IgD-negative memory B cell (primary cell): ENCODE measurements at regions not wholly inside any gene's neighbourhood (a gene's known extent, or its start where the extent isn't known, plus 50 kb on each side); places are given as distances from the start of the nearest gene placed in this dataset.
A peak's percentile ranks its signal among the peaks of the same experiment; 100 is the strongest.

Source experiments
- H3K27ac Mint-ChIP-seq, 3 donors: one replicate each; pipeline ENCODE4 v1.8.0; 2020 to 2022; ENCODE audit warnings: mild to moderate bottlenecking in 3 of 3, mixed read lengths in 3 of 3, moderate library complexity in 1 of 3
- H3K27me3 Mint-ChIP-seq: one replicate; pipeline ENCODE4 v1.8.0; 2021; ENCODE audit warnings: mixed read lengths
- H3K36me3 Mint-ChIP-seq: one replicate; pipeline ENCODE4 v1.8.0; 2020; ENCODE audit warnings: mild to moderate bottlenecking, mixed read lengths
- H3K4me1 Mint-ChIP-seq, 3 donors: one replicate each; pipeline ENCODE4 v1.8.0; 2020 to 2022; ENCODE audit warnings: mixed read lengths in 3 of 3, mild to moderate bottlenecking in 1 of 3
- H3K4me3 Mint-ChIP-seq, 4 donors: one replicate each; pipeline ENCODE4 v1.8.0; 2020 to 2022; ENCODE audit warnings: mild to moderate bottlenecking in 4 of 4, mixed read lengths in 4 of 4, moderate library complexity in 3 of 4
- H3K9me3 Mint-ChIP-seq, 3 donors: one replicate each; pipeline ENCODE4 v1.8.0; 2020 to 2021; ENCODE audit warnings: mixed read lengths in 3 of 3, mild to moderate bottlenecking in 1 of 3

GRCh38 chr18:46402945-46403344 is 254.1 kb downstream of the LOXHD1 start:
- Mint-ChIP-seq H3K36me3 (no peaks in the 10 kb centered on the region), H3K27ac (no peak overlapping the region), H3K27me3 (peaks cover 14% of the 10 kb centered on the region), H3K9me3 (peaks cover 0 to 1% (median 0%) of the 10 kb centered on the region in 3 donors), H3K4me1 (peaks cover 0 to 3% (median 0%) of the 10 kb centered on the region in 3 donors), H3K4me3 (no peak overlapping the region)

DNA sequence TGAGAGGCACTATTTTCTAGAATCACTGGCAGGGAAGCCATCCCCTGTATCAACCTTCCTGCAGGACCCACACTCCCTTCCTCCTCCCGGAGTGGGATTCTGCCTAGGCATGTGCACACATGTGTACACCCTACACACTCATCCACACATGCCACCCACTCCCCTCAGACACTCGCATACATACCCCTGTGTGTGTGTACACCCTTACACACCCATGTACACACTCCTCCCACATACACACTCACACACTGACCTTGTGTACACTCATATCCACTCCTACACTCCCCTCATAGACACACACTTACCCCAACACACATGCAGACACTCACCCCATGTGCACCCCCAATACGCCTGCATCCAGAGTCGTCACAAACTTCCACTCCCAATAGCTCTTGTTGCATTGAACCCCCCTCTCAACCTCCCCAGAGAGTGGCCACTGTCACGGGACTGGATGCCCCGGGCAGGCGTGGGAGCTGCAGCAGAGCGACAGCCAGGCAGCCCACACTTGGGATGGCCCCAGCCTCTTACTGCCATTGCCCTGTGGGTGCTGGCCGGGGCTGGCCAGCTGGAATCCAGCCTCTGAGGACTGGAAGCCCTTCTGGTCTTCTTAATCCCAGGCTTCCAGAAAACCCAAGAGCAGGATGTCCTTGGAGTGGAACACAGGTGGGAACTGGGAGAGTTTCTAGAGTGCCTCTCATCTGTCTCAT is 251.0 kb downstream of the LOXHD1 start:
- Mint-ChIP-seq H3K27me3 (peaks cover 12% of the 10 kb centered on the region), H3K4me3 (peak overlapping the region in 1 of 4 donors; percentile 14), H3K27ac (no peak overlapping the region), H3K9me3 (peaks cover 0 to 1% (median 0%) of the 10 kb centered on the region in 3 donors), H3K36me3 (no peaks in the 10 kb centered on the region), H3K4me1 (no peaks in the 10 kb centered on the region)

GRCh38 chr18:46406539-46406932 is 250.5 kb downstream of the LOXHD1 start:
- H3K27ac Mint-ChIP-seq, result no peak overlapping the region
- peaks cover 12% of the 10 kb centered on the region for H3K27me3 Mint-ChIP-seq
- H3K4me1 Mint-ChIP-seq, result no peaks in the 10 kb centered on the region
- H3K9me3 Mint-ChIP-seq, result peaks cover 0 to 1% (median 0%) of the 10 kb centered on the region in 3 donors
- H3K36me3 Mint-ChIP-seq, result no peaks in the 10 kb centered on the region
- H3K4me3 Mint-ChIP-seq, result no peak overlapping the region

- Mint-ChIP-seq H3K27me3 (peaks cover 12% of the 10 kb centered on the region), H3K27ac (no peak overlapping the region), H3K4me1 (no peaks in the 10 kb centered on the region), H3K36me3 (no peaks in the 10 kb centered on the region), H3K9me3 (peaks cover 0 to 1% (median 0%) of the 10 kb centered on the region in 3 donors), H3K4me3 (peak overlapping the region in 1 of 4 donors; percentile 1)
Measured at GRCh38 chr18:46407486-46408166, 249.4 kb downstream of the LOXHD1 start.

- H3K27ac Mint-ChIP-seq, result peak overlapping the region in 1 of 3 donors; percentile 84
- H3K27me3 Mint-ChIP-seq, result peaks cover 14% of the 10 kb centered on the region
- no peaks in the 10 kb centered on the region for H3K4me1 Mint-ChIP-seq
- no peaks in the 10 kb centered on the region for H3K36me3 Mint-ChIP-seq
- peaks cover 0 to 1% (median 0%) of the 10 kb centered on the region in 3 donors for H3K9me3 Mint-ChIP-seq
- H3K4me3 Mint-ChIP-seq, result no peak overlapping the region
Measured at GRCh38 chr18:46408334-46408987, 248.6 kb downstream of the LOXHD1 start.

- H3K27ac Mint-ChIP-seq, result no peak overlapping the region
- no peaks in the 10 kb centered on the region for H3K36me3 Mint-ChIP-seq
- no peak overlapping the region for H3K4me3 Mint-ChIP-seq
- H3K4me1 Mint-ChIP-seq, result peaks cover 0 to 4% (median 0%) of the 10 kb centered on the region in 3 donors
- H3K27me3 Mint-ChIP-seq, result peaks cover 8% of the 10 kb centered on the region
- H3K9me3 Mint-ChIP-seq, result no peaks in the 10 kb centered on the region
Measured at GRCh38 chr18:46411191-46411828, 245.7 kb downstream of the LOXHD1 start.

DNA sequence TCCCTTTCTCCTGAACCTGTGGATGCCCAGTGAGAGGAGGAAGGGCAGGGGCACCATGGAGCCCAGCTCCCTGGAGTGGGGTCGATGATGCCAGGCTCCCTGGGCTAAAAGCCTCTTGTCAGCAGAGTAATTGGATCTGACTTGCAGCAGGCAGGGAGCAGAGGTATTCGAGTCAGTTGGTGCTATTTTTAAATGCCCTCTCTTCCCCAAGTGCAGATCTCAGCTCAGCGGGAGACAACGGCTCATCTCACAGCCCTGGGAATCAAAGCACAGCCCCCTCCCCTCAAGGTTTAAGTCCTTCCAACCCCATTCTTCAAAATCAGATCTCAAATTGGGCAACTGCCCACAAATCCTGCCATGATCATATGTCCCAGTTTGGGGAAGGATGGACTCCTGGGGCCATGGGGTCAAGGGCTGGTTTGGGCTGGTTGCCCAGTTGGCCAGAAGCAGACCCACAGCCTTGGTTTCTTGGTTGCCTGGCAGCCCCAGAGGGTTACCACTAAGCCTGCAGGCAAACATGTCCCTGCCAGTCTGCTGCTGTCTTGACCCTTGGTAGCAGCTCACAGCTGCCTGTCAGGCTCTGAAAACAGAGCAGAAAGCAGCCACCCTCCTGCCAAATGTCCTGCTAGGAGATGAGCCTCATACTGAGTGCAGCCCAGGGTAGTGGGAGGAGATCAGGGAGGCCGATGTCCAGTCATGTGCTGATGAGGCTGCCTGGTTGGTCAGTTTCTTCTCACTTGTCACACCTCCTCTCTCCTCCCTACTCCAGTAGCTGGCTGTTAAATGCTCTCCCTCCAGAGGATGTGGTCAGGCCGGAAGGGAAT is 244.9 kb downstream of the LOXHD1 start:
- Mint-ChIP-seq H3K4me1 (peaks cover 0 to 4% (median 0%) of the 10 kb centered on the region in 3 donors), H3K9me3 (no peaks in the 10 kb centered on the region), H3K4me3 (no peak overlapping the region), H3K27me3 (peaks cover 8% of the 10 kb centered on the region), H3K36me3 (no peaks in the 10 kb centered on the region), H3K27ac (no peak overlapping the region)

GRCh38 chr18:46412916-46413315 is 244.1 kb downstream of the LOXHD1 start:
- H3K36me3 Mint-ChIP-seq, result no peaks in the 10 kb centered on the region
- H3K27ac Mint-ChIP-seq, result no peak overlapping the region
- H3K4me3 Mint-ChIP-seq, result no peak overlapping the region
- peaks cover 4% of the 10 kb centered on the region for H3K27me3 Mint-ChIP-seq
- H3K4me1 Mint-ChIP-seq, result peaks cover 0 to 4% (median 0%) of the 10 kb centered on the region in 3 donors
- H3K9me3 Mint-ChIP-seq, result no peaks in the 10 kb centered on the region

- Mint-ChIP-seq H3K27me3 (peaks cover 2% of the 10 kb centered on the region), H3K36me3 (no peaks in the 10 kb centered on the region), H3K4me3 (no peak overlapping the region), H3K4me1 (peaks cover 0 to 4% (median 0%) of the 10 kb centered on the region in 3 donors), H3K27ac (no peak overlapping the region), H3K9me3 (no peaks in the 10 kb centered on the region)
Measured at GRCh38 chr18:46413684-46414083, 243.3 kb downstream of the LOXHD1 start.

- no peaks in the 10 kb centered on the region for H3K36me3 Mint-ChIP-seq
Measured at GRCh38 chr18:46414863-46415262, 242.2 kb downstream of the LOXHD1 start.

DNA sequence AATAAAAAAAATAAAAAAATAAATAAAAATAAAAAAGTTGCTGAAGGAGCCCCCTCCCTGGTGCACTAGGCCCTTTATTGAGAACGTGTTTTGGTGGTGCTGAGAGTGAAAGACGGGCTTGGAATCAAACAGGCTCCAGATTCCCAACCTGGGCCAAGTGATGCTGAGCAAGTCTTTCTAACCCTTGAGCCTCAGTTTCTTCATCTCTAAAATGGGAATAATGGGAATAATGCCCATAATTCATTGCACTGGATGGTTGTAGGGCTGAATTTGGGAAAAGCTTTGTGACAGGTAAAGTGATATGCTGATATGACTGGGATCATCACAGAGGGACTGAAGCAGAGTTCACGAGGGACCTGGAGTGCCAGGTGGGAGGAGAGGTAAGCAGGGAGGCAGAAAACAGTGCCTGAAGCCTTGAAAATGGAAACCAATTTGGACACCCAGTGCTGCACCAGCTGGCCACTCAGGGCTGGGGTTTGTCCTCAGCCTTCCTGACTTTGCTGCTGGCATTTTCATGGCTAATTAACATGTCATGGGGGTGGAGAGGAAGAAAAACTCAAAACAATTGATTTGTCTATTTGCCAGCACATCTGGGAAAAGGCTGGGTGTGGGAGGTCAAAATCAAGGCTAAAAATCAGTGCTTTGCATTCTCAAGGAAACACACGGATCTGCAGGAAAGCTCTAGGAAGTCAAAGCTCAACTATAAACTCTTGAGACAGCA is 241.3 kb downstream of the LOXHD1 start:
- no peak overlapping the region for H3K27ac Mint-ChIP-seq
- no peaks in the 10 kb centered on the region for H3K9me3 Mint-ChIP-seq
- H3K4me1 Mint-ChIP-seq, result peaks cover 0 to 4% (median 0%) of the 10 kb centered on the region in 3 donors
- H3K36me3 Mint-ChIP-seq, result no peaks in the 10 kb centered on the region
- no peak overlapping the region for H3K4me3 Mint-ChIP-seq
- peaks cover 2% of the 10 kb centered on the region for H3K27me3 Mint-ChIP-seq

More at GRCh38 chr18:46414863-46415262, 242.2 kb downstream of the LOXHD1 start:
- Mint-ChIP-seq H3K4me1 (peaks cover 0 to 4% (median 0%) of the 10 kb centered on the region in 3 donors), H3K9me3 (no peaks in the 10 kb centered on the region), H3K4me3 (no peak overlapping the region), H3K27me3 (peaks cover 2% of the 10 kb centered on the region), H3K27ac (peak overlapping the region in 1 of 3 donors; percentile 9)

DNA sequence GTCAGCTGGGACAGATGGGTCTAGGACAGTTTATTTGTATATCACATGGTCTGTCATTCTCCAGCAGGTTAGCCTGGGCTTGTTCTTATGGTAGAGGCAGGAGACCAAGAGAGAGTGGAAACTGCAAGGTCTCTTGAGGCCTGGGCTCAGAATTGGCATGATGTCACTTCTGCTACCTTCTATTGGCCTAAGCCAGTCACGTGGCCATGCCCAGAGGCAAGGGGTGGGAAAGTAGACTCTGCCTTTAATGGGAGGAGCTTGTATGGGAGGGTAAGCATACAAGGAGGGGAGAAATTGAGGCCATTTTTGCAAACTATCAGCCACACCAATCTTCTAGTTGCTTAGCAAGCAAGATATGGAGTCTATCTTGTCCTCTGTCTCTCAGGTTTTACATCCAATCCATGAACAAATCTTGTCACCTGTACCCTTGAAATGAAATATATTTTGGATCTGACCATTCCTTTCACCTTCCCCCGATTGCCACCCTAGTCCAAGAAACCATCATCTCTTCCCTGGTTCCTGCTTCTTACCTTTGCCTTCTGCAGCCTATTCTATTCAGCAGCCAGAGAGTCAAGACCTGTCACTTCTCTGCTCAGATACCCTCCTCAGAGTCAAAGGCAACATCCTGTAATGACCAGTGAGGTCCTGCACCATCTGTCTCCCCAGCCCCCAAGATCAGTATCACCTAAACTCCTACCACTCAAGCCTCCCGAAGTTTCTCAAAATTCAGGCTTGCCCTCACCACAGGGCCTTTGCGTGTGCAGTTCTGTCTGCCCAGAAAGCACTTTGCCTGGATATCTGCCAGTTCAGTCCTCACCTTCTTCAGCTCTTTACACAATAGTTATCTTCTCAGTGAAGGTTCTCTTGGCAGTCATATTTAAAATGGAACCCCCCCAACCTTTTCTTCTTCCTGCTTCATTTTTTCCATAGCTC is 240.0 kb downstream of the LOXHD1 start:
- no peaks in the 10 kb centered on the region for H3K9me3 Mint-ChIP-seq
- H3K4me3 Mint-ChIP-seq, result no peak overlapping the region
- H3K4me1 Mint-ChIP-seq, result peaks cover 0 to 4% (median 0%) of the 10 kb centered on the region in 3 donors
- H3K36me3 Mint-ChIP-seq, result no peaks in the 10 kb centered on the region
- H3K27ac Mint-ChIP-seq, result no peak overlapping the region
- H3K27me3 Mint-ChIP-seq, result peaks cover 2% of the 10 kb centered on the region
